ENCODE measurements at regions not wholly inside any gene's neighbourhood (a gene's known extent, or its start where the extent isn't known, plus 50 kb on each side); places are given as distances from the start of the nearest gene placed in this dataset.
A peak's percentile ranks its signal among the peaks of the same experiment; 100 is the strongest.

- Mint-ChIP-seq H3K4me3 (no peak overlapping the region), H3K27me3 (peaks cover 0 to 17% (median 5%) of the 10 kb centered on the region in 5 donors), H3K9me3 (peaks cover 0 to 29% (median 5%) of the 10 kb centered on the region in 9 donors), H3K36me3 (peaks cover 0 to 3% (median 0%) of the 10 kb centered on the region in 3 donors), H3K4me1 (peaks cover 0 to 1% (median 0%) of the 10 kb centered on the region in 4 donors), H3K27ac (peak overlapping the region in 1 of 10 donors; percentile 3)
- ATAC-seq (no peak), DNase-seq (no peak)
- POLR2A ChIA-PET: no interaction called here
Measured at GRCh38 chr18:1003499-1003898, 98.8 kb downstream of the ADCYAP1 start.

DNA sequence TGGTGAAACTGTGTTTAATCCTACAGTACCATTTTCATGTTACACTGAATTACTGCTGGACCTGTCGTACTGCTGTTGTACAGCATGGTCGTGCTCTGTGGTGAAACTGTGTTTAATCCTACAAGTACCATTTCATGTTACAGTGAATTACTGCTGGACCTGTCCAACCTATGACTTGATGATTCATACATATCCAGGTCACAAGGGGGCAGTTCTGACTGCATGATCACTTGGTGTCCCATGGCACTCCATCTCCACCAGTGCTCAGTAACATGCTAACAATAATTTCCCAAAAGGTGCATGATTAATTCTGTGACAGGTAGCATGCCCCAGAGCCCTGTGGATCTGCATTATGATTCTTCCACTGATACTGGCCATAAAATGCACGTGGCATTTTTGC is 101.6 kb downstream of the ADCYAP1 start:
- ATAC-seq (no peak), DNase-seq (no peak)
- Mint-ChIP-seq H3K4me1 (peaks cover 0 to 1% (median 0%) of the 10 kb centered on the region in 4 donors), H3K36me3 (peaks cover 0 to 3% (median 0%) of the 10 kb centered on the region in 3 donors), H3K4me3 (no peak overlapping the region), H3K9me3 (peaks cover 0 to 21% (median 5%) of the 10 kb centered on the region in 9 donors), H3K27ac (no peak overlapping the region), H3K27me3 (peaks cover 0 to 13% (median 8%) of the 10 kb centered on the region in 5 donors)
- POLR2A ChIA-PET: no interaction called here

DNA sequence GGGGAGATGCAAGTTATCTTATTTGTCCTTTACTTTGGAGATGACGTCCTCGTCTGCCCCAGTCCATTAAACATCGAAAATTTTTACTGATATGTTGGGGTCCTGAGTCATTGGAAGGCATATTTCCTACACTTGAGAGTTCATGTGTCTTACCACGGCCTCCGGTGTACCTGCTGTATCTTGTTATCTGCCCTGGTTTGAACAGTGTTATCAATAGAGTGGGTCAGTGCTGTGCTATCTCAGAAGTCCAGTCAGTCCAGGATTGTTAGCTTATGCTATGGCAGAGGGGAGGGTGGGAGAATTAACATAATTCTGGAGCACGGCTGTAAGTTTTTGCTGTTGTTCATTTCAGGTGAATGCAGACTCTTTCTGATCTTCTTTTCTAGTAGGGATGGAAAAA is 102.3 kb downstream of the ADCYAP1 start:
- DNase-seq (no peak), ATAC-seq (no peak)
- Mint-ChIP-seq H3K27ac (no peak overlapping the region), H3K4me3 (no peak overlapping the region), H3K4me1 (peaks cover 0 to 1% (median 0%) of the 10 kb centered on the region in 4 donors), H3K36me3 (peaks cover 0 to 3% (median 0%) of the 10 kb centered on the region in 3 donors), H3K27me3 (peaks cover 0 to 13% (median 8%) of the 10 kb centered on the region in 5 donors), H3K9me3 (peaks cover 0 to 19% (median 5%) of the 10 kb centered on the region in 9 donors)
- POLR2A ChIA-PET: no interaction called here

DNA sequence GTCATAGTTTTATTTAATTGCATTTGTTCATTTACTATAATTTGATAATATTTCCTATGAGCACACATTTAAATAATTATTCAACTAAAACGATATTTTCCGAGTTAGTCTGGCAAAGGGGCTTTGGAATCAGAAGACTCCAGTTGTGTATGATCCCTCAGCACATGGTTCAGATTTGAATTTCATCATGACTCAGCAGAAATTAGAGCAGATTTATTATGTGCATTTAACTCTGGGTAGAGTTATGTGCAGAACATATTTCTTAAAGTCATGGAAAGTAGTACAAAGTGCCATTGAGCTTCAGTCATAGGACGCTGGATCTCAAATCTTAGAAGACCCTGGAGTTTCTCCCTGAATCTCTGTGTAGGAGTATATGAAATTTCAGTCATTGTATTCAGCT is 106.7 kb downstream of the ADCYAP1 start:
- peaks cover 0 to 9% (median 6%) of the 10 kb centered on the region in 5 donors for H3K27me3 Mint-ChIP-seq
- POLR2A ChIA-PET: no interaction called here
- ATAC-seq: no peak
- no peaks in the 10 kb centered on the region for H3K9me3 Mint-ChIP-seq
- DNase-seq: no peak
- no peaks in the 10 kb centered on the region for H3K4me1 Mint-ChIP-seq
- no peak overlapping the region for H3K27ac Mint-ChIP-seq
- no peaks in the 10 kb centered on the region for H3K36me3 Mint-ChIP-seq
- no peak overlapping the region for H3K4me3 Mint-ChIP-seq

GRCh38 chr18:1012775-1013174 is 108.1 kb downstream of the ADCYAP1 start:
- POLR2A ChIA-PET: no interaction called here
- H3K27me3 Mint-ChIP-seq: peaks cover 0 to 6% (median 0%) of the 10 kb centered on the region in 5 donors
- ATAC-seq (no peak), DNase-seq (no peak)
- no peaks in the 10 kb centered on the region for H3K36me3 Mint-ChIP-seq
- no peaks in the 10 kb centered on the region for H3K4me1 Mint-ChIP-seq
- H3K9me3 Mint-ChIP-seq: no peaks in the 10 kb centered on the region
- H3K27ac Mint-ChIP-seq: no peak overlapping the region
- no peak overlapping the region for H3K4me3 Mint-ChIP-seq

DNA sequence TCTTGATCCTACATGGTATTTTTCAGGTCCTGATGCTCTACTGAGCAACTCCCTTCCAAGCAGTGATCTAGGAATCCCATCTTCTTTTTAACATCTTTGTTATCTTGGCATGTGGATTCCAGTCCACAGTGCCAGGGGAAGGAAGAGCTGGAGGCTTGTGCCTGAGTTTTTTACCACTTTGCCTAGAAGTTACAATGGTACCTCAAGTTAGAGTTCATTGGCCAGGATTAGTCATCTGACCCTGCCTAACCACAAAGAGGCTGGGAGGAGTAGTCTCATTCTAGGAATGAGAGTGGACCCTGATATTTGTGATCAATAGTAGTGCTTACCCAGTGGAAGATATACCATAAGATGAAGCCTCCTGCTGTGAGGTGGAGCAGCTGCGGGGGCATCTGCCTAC is 109.3 kb downstream of the ADCYAP1 start:
- Mint-ChIP-seq H3K36me3 (no peaks in the 10 kb centered on the region), H3K27ac (no peak overlapping the region), H3K9me3 (no peaks in the 10 kb centered on the region), H3K27me3 (peaks cover 0 to 3% (median 0%) of the 10 kb centered on the region in 5 donors), H3K4me3 (no peak overlapping the region), H3K4me1 (no peaks in the 10 kb centered on the region)
- DNase-seq (no peak), ATAC-seq (no peak)
- POLR2A ChIA-PET: no interaction called here

DNA sequence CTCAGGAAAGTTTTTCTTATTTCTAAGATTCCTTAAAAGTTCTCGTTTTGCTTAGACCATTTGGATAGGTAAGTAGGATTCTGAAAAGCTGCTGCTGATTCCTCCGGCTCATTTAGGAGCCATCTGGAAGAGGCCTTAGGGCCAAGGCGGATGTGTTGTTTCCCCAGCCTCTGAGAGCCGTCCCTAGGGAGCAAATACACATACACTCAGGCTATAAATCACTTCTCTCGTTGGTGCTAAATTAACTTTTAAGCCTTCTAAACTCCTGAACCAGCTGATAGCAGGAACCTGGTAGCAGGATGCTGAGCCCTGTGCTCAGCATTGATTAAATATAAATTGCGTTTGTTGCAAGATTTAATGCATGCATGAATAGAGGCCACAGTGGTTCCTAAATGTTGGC is 109.8 kb downstream of the ADCYAP1 start:
- Mint-ChIP-seq H3K4me1 (no peaks in the 10 kb centered on the region), H3K4me3 (no peak overlapping the region), H3K36me3 (no peaks in the 10 kb centered on the region), H3K27me3 (peaks cover 0 to 4% (median 0%) of the 10 kb centered on the region in 5 donors), H3K9me3 (no peaks in the 10 kb centered on the region), H3K27ac (no peak overlapping the region)
- no peak for ATAC-seq
- POLR2A ChIA-PET: no interaction called here
- no peak for DNase-seq

DNA sequence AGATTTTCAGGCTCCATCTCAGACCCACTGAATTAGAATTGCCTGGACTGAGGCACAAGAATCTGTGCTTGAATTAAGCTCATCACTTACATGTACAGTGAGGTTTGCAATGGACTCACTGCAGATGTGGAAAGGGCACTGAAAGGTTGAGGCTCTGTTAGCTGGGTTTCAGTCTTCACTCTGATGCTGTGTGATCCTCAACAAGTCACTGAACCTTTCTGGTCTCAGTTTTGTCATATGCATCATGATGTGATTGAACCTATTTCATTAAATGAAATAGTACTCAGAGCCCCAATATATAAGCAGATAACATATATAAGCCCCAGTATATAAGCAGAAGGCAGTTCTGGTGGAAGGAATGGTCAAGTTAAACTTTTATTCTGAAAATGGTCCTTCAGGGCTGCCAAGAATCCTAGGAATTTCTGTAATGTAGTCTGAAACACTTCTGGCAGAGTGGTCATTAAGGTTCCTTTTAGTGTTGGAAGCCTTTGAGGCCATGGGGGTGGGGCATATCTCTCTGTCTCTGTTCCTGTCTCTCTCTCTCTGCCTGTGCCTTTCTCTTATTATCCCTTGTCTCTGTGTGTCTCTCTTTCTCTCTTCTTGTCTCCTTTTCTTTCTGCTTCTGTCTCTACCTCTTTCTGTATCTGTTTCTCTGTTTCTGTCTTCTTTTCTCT is 110.4 kb downstream of the ADCYAP1 start:
- POLR2A ChIA-PET: no interaction called here
- DNase-seq (no peak), ATAC-seq (no peak)
- Mint-ChIP-seq H3K27ac (no peak overlapping the region), H3K9me3 (no peaks in the 10 kb centered on the region), H3K27me3 (peaks cover 0 to 4% (median 0%) of the 10 kb centered on the region in 5 donors), H3K4me3 (no peak overlapping the region), H3K36me3 (no peaks in the 10 kb centered on the region), H3K4me1 (no peaks in the 10 kb centered on the region)

DNA sequence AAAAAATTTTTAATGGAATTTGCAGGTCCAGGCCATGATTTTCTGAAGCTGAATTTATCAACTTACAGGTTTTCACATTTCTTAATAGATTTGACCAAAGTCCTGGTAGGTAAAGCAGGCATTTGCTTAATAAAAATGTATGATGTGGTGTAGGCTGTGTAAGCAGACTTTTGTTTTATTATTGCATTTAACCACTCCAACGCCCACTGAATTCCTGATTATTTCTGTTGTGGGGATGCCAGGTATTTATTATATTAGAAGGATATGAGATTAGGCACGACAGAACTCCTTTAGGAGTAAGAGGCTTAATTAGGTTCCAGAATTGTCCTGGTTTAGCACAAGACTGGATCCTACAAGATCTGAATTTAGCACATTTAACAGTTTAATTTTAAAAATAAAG is 111.1 kb downstream of the ADCYAP1 start:
- DNase-seq (no peak), ATAC-seq (no peak)
- Mint-ChIP-seq H3K9me3 (no peaks in the 10 kb centered on the region), H3K27ac (no peak overlapping the region), H3K27me3 (peaks cover 0 to 6% (median 0%) of the 10 kb centered on the region in 5 donors), H3K36me3 (no peaks in the 10 kb centered on the region), H3K4me3 (no peak overlapping the region), H3K4me1 (no peaks in the 10 kb centered on the region)
- POLR2A ChIA-PET: no interaction called here

- no peak overlapping the region for H3K27ac Mint-ChIP-seq
- no peak for ATAC-seq
- H3K27me3 Mint-ChIP-seq: peaks cover 0 to 6% (median 0%) of the 10 kb centered on the region in 5 donors
- no peaks in the 10 kb centered on the region for H3K9me3 Mint-ChIP-seq
- H3K36me3 Mint-ChIP-seq: no peaks in the 10 kb centered on the region
- H3K4me3 Mint-ChIP-seq: no peak overlapping the region
- POLR2A ChIA-PET: no interaction called here
- DNase-seq: no peak
- H3K4me1 Mint-ChIP-seq: no peaks in the 10 kb centered on the region
Measured at GRCh38 chr18:1017227-1018058, 112.8 kb downstream of the ADCYAP1 start.

DNA sequence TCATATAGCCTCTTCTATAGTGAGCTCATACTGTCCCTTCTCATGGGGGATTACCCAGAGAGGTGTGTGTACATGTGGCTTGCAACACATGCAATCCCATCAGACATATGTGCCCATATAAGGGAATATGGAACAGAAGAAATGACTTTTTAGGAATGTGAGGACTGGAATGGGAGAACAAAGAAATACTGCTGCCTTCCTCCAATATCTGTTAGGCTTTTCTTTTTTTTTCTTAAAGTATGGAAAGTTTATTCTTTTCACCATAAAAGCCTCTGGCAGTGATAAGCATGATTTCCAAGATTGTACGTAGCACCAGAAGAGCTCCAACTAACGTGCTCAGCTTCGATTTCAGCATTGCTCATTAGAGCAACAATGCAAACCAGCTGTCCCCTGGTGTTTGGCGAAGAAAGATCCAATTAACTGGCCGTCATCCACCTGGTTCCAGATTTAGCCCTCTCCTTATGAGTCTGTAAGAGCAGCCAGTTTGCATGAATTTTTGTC is 113.6 kb downstream of the ADCYAP1 start:
- Mint-ChIP-seq H3K4me1 (no peaks in the 10 kb centered on the region), H3K27me3 (peaks cover 0 to 6% (median 0%) of the 10 kb centered on the region in 5 donors), H3K27ac (no peak overlapping the region), H3K36me3 (no peaks in the 10 kb centered on the region), H3K4me3 (no peak overlapping the region), H3K9me3 (no peaks in the 10 kb centered on the region)
- POLR2A ChIA-PET: no interaction called here
- no peak for DNase-seq
- no peak for ATAC-seq

DNA sequence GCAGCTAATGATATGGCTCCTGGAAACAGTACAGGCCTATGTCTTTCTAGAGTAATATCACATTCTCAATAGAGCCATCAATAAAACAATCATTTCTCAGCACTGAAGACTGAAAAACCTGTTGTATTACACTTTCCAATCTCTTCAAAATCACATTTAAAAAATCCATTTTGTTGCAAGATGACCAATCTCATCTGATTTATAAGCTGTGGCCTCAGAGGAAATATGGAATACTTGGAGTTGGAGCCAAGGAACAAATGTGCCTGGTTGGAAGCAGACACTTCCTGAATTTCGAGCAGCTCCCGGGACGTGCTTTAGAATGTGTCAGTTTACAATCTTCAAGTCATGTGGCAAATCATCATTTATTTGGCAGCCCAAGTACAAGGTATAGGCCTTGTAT is 114.5 kb downstream of the ADCYAP1 start:
- no peak for ATAC-seq
- POLR2A ChIA-PET: no interaction called here

GRCh38 chr18:1020731-1021344 is 116.2 kb downstream of the ADCYAP1 start:
- ATAC-seq (no peak), DNase-seq (no peak)
- H3K27ac Mint-ChIP-seq: no peak overlapping the region
- H3K4me3 Mint-ChIP-seq: no peak overlapping the region
- H3K27me3 Mint-ChIP-seq: peaks cover 0 to 11% (median 0%) of the 10 kb centered on the region in 5 donors
- POLR2A ChIA-PET: no interaction called here
- no peaks in the 10 kb centered on the region for H3K36me3 Mint-ChIP-seq
- peaks cover 0 to 3% (median 0%) of the 10 kb centered on the region in 9 donors for H3K9me3 Mint-ChIP-seq
- no peaks in the 10 kb centered on the region for H3K4me1 Mint-ChIP-seq

More for the DNA sequence above, 114.5 kb downstream of the ADCYAP1 start:
- Mint-ChIP-seq H3K4me3 (no peak overlapping the region), H3K9me3 (no peaks in the 10 kb centered on the region), H3K27ac (no peak overlapping the region), H3K4me1 (no peaks in the 10 kb centered on the region), H3K27me3 (peaks cover 0 to 11% (median 0%) of the 10 kb centered on the region in 5 donors), H3K36me3 (no peaks in the 10 kb centered on the region)
- no peak for DNase-seq
